Stimulated activated CD4-positive, alpha-beta T cell treated with anti-CD3 and anti-CD28 coated beads, TNF-alpha, amount 100 ng/mL, for 1 hour (primary cell): ENCODE measurements at regions not wholly inside any gene's neighbourhood (a gene's known extent, or its start where the extent isn't known, plus 50 kb on each side); places are given as distances from the start of the nearest gene placed in this dataset.

Experiments used
- DNase-seq, 3 donors: peaks; one replicate each; pipeline ENCODE4 v3.0.0-alpha.2; 2020; ENCODE audit warnings: low read depth in 3 of 3, low spot score in 1 of 3

DNA sequence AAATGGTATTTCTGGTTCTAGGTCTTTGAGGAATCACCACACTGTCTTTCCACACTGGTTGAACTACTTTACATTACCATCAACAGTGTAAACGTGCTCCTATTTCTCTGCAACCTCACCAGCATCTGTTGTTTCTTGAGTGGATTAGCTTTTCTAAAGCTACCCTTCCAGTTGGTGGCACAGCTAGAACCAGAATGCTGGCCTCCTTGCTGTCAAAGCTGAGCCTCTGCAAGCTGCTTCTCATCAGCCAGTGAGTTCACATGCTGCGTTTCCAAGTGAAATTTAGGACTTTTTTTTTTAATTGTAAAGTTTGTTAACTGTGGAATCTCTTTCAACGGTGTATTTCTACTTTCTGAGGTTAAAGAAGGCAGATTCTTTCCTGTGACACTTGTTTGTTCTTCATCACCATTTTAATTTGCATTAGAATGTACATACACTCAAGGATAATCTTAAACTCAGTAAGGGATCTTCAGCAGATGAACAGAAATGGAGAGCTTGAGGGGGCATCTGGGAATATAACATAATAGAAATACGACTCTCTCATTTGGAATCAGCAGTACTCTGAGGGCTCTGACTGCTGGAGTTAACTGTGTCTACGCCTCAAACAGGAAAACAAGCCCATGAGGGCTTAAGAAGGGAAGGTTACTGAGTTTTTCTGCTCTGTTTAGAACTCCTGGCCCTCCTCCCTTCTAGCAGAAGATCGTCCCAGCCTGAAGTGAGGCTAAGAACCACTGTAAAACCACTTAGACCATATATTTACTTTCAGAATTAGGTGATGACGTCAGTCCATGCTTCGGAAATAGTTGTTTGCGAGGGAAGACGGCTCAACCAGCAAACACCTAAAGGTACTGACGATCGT is 148.4 kb upstream of the FAM20A start:
- DNase-seq = no peak

DNA sequence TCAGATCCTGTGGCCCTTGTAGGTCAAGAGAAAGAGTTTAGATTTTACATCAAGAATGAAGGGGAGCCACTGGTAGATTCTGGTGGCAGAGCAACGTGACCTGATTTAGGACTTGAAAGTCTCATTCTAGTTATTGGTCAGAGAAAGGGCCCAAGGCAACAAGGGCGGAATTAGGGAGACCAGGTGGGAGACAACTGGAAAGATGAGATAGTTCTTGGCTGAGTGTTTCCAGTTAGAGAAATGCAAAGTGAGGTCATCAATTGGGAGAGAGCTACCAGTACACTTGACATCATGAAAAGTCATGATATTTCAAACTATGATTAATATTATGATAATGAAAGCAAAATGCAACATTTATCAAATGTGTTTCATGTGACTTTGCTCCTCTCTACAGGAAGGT is 147.2 kb upstream of the FAM20A start:
- no peak for DNase-seq

DNA sequence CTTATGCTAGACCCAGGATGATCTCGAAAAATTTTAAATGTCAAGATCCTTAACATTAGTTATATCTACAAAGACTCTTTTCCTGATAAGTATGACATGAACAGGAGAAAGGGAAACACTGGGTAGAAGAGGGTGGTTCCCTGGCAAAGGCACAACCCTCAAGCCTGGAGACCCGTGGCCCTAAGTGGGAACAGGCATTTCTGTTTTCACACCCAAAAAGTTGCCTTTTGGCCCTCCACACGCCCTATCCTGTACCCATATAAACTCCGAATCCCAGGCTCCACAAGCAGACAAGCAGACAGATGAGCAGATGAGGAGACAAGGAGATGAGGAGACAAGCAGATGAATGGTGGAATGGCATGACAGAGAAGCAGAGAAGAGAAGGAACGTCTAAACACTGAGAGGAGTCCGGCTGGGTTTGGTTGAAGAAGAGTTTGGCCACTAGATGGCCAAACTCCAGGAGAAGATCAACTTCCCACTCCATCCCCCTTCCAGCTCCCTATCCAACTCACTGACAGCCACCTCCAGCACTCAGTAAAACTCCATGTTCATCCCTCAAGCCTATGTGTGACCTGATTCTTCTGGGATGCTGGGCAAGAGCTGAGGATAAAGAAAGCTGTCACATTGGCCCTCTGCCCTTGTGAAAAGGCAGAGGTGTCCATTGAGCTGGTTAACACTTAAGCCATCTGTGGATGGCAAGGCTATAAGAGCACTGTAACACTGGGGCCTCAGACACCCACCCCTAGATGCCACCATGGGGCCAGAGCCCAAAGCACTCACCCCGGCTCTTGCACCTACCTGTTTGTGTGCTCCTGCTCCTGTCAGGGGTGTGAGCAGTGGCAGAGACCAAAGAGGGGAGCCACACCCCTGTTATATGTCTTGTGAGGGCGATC is 139.6 kb upstream of the FAM20A start:
- DNase-seq = no peak

DNA sequence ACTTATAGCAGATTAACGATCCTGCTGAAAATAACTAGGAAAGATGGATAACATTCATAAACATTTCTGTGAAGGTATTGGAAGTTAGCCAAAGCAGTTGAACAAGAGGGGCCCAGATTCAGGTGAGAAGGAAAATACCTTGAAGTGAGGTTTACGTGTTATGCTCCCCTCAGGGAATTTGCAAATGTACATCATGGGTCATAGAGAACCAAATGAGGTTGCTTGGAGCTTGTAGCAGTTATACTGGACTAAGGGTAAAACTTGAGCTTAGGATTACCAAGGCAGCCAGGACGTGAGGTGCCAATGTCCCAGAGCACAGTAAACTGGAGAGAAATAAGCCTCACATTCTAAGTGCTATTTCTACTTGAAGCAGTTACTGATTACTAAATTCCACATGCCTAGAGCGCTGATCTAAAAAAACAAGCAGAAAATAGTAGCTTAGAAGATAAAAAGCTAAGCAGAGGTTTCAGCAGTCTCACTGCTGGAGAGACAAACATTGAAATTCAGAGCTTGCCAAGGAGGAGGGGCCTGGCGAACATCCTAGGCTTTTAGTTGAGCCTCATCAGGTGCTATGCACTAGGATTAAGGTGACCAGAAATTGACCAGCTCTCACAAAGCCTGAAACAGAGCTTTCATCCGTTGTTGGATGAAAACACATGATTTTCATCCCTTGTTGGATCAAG is 136.7 kb upstream of the FAM20A start:
- no peak for DNase-seq

DNA sequence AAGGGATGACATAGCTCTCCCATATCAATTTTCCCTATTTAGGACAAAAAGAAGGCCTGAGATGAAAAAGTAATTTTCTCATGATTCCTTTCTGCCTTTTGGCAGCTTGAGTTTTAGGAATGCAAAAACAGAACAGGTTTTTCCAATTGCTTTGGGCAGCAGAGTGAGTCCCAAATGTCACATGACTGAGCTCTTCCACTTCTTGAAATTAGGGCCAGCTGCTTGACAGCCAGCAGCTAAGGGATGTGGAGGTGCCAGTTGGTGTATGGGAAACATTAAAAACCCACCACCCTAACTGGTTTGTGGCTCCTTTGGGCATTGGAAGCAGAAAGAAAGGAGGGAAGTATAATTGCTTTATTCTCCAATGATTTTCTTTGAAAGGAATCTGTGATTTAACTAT is 133.8 kb upstream of the FAM20A start:
- no peak for DNase-seq

DNA sequence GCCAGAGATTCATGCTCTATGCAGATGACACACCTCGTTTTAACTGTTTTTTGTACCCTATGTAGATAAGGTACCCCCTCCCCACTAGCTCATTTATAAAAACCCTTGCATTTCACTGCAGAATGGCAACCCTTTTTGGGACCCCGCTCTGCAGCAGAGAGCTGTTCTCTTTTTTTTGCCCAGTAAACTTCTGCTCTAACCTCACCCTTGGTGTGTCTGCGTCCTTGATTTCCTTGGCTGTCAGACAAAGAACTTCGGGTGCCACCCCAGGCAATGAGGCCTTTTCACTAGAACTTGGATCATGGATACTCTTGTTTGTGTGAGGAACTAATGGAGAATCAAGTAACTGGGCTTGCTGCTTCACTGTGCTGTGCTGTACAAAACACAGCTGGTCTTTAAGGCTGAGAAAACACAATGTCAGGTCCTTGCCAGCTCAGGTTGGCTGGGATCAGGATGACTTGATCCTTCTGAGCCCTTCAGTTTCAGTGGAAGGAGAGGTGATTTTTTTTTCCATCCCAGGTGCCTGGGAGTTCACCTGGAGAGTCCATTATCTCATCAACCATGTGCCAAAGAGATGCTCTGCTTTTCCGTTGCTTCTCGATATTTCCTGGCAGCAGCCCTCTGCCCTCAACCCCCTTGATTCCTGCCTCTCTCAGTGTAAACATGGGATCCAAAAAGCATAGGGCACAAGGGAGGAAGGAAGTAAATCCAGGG is 133.2 kb upstream of the FAM20A start:
- no peak for DNase-seq

DNA sequence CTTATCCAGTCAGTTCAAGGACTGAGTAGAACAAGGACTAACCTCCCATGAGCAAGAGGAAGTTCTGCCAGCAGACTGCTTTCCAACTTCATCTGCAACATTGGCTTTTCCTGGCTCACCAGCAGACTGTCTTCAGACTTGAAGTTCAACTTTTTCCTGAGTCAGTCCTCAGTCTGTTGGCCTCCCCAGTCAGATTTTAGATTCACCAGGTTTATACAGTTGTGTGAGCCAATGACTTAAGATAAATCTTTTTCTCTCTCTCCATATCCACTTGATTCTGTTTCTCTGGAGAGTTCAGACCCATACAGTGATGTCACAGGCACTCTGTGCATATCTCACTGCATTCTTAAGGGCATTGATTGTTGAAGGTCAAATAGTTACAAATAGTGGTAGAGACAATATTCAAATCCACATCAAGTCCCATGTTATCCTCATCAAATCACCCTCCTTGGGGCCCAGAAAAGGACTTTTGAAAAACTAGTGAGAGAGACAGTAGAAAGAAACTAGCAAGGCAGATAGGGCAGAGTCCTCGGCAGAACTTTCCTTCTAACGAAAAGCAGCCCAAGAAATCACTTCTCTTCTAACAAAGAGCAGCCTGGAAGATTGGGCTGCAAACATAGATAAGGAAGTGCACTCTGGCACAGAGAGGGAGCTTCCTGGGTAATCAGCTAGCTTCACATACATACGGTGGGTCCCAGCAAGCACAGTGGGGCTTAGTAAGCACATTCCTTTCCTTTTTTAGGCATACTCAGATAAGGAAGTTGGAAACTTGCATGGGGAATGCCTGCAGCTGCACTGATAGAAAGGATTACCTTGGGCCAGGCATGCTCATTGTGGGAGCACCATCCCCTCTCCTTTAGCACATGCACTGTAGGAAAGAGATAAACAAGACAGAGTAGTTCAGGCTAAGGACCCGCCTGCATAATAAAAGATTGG is 132.3 kb upstream of the FAM20A start:
- DNase-seq = no peak

DNA sequence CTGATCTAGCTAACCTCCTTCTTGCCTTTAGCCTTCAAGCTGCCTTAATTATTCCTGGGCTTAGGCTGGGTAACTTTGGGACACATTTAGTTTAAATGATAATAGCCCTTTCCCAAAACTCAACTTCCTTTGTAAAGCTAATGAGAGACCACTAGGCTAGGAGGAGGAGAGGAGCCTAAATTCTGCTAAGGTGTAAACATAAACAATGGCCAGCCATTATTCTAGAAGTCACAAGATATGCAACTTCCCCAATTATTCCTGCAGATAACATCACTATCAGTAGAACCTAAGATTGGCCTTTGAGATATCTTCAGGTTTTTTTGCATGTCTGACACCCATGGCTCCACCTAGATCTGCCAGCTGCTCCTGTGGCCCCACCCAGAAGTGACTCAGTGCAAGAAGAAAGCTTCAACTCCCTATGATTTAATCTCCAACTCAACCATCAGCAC is 131.2 kb upstream of the FAM20A start:
- DNase-seq = no peak

DNA sequence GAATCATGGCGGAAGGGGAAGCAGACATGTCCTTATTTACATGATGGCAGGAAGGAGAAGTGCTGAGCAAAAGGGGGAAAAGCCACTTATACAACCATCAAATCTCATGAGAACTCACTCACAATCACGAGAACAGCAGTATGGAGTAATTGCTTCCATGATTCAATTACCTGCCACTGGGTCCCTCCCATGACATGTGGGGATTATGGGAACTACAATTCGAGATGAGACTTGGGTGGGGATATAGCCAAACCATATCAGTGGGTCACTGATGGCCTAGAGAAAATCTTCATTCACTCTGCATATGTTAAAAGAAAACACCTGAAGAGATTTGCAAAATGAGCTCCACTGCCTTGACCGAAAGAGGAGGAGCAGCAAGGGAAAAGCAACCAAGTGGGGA is 130.3 kb upstream of the FAM20A start:
- no peak for DNase-seq

DNA sequence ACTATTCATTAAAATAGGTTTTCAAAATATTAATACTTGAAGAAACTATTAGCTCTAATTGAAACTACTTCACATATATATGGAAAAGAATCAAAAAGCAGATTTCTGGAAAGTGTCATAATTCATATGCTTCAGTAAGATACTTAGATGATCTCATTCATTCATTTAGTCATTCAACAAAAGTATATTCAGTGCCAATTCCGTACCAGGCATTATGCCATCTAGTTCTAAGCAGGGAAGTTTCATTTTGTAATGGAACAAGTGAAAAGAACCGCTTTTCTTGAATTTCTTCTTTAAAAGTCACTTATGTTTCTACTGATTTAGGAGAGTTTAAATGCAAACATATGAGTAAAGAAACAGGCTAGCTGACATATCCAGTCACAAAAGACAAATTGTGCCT is 118.3 kb upstream of the FAM20A start:
- DNase-seq = no peak

DNA sequence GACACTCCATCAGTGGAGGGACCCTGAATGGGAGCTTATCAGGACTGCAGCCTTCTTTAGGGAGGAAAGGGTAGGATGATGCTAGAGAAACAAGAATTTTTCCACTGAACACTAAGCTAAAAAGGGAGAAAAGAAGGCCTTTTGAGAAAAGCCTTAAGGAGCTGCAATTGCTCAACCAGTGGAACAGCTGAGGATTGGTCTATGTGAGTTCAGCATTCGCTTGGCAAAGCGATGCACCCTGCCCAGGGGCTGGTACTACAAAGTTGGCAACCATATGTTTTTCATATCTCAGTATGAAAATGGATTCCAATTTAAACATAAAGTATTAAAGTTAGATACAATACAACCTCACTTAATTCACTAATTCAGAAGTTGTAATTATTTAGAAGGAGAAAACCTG is 117.8 kb upstream of the FAM20A start:
- no peak for DNase-seq

DNA sequence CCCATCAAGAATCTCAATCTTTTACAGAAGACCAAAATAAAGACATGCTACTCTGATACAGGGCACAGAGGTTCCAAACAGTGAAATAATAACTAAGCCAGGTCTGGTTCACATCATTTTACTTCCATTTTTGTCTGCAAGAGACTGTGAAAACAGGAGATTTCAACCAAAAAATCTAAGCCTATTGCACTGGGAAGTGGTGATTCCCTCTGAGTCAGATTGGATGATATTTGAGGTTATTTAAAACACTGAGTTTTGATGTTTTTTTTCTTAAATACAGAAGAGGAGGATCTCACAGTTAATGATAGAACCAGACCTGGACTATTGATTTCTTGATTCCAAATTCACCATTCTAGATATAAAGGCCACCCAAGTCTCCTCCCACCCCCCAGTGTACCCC is 117.3 kb upstream of the FAM20A start:
- DNase-seq = no peak

DNA sequence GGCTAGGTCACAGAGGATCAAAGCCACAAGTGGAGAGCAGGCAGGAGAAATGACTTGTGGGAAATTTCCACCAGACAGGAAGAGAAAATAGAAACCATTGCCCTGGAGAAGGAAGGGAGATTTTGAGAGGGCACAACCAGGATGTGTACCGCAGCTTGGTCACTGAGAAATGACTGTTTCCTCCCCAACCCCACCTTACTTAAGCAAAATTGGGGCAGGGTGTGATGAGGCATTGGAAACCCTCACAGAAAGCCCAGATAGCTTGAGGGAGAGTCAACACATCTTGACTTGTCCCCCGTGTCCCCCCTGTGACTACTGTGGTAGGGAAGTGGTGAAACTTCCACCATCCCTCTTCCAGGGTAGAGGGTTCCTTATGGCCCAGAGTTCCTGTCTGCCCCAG is 113.5 kb upstream of the FAM20A start:
- DNase-seq = no peak

DNA sequence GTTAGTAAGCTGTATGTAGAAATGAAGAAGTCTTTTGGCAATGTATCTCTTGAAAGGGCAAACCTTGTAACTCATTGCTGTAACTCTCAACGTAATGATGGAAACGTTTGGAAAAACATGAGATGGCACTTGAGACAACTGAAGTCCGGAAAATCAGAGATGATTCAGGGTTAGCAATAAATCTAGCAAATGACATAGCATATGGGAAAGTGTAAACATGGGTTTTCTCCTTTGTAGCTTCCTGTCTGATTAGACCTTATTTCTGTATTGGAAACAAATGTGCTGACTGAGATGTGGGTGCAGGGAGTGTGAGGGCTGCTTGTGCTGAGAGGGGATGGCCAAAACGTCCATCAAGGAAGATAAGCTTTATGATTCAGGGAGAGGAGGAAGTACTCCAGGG is 110.7 kb upstream of the FAM20A start:
- DNase-seq = no peak

DNA sequence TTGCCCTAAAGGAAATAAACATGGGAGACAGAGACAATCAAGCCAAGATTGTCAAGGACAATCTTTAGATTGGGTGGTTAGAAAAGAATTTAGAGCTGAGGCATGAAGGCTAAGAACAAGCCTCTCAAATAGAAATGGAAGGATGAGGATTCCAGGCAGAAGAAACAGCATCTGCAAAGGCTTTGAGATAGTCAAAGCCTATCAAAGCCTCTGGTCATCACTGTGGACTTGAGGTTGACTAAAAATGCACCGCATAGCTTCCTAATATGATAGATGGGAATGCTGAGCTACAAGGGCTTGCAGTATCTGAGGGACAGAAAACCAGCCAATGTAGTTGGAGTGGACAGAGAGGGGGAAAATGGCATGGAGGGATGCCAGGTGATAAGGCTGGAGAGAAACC is 109.8 kb upstream of the FAM20A start:
- DNase-seq = no peak

DNA sequence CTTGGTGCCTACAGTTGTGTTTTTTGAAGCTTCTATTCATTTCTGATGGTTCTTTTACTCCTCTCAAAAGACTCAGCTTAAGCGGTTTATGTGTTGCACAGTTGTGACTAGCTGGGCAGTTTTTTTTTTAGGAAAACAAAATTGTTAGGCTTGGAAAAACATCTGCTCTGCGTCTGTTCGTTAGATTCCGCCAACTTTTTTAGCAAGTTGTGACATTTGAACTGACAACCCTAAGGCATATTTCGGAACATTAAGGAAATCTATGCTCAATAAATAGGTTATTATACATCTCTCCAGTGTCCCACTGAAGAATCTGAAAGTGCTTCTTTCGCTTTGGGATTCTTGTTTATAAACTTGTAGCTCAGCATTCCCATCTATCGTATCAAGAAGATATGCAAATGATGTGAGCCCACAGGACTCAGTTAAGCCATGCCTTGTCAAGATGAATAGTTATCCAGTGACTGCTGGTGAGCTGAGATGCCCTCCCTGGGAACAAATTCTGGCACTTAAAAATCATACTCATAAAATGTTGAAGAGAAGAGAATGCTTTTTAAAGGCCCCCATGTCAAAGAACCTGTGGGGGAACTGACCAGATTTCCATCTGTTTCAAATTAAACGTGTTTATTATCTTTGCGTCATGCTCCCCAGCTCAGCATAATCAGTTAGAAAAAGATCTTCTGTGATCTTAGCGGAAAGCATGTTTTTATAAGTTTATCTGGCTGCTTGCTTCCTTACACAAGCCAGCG is 109.0 kb upstream of the FAM20A start:
- DNase-seq = no peak

DNA sequence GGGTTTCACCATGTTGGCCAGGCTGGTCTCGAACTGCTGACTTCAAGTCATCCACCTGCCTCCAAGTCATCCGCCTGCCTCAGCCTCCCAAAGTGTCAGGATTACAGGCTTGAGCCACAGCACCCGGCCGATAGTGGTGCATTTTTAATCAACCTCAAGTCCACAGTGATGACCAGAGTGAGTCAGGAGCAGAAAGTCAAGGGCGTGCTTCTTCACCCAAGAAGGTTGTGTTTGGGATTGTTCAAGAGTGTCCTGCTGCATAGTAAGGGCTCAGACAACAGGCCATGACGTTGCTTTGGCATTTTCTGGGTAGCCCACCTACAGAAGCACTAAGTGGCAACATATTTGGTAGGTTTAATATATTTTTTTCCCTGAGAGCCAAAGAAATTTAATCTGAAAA is 108.3 kb upstream of the FAM20A start:
- DNase-seq = no peak

DNA sequence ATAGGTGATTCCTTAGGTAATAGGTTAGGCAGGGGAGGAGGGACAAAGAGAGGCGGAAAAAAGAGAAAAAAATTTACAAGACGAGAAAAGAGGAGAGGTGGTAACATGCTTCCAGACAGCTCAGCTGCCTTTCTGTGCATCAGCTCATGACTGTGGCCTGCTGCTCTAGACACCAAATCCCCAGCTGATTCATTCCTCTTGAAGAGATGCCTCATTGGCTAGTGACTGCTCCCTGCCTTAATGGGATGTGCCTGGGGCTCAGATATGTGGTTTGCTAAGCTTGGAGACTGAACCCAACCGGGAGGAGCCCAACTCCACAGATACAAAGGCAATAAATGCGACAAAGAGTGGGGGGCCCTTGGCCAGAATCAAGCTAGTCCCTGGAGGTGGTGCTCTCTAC is 105.9 kb upstream of the FAM20A start:
- no peak for DNase-seq

DNA sequence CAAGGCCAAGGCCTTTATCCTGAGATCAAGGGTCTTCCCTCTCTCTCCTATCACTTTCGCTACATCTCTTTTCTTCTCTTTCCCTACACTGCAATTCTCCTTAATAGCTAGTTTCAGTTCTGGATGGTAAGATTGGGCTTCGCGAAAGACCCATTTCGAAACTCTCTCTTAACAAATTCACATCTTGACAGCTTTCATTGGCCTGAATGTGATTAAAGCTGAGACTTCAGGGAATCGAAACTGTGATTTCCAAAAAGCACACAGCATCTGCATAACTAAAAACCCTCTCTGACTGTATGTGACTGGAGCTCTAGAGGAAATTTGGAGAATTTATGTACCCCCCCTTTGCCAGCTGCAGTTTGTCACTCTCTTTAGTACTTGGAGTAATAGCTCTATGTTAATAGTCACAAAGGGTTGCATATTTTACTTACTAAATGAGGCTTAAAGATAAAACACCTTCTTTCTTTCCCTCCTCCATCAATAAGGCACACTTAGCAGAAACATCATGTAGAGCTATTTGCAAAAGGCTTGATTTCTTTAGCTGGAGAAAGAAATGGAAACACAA is 105.3 kb upstream of the FAM20A start:
- DNase-seq = no peak
